HG03064 (cell line): ENCODE measurements at regions not wholly inside any gene's neighbourhood (a gene's known extent, or its start where the extent isn't known, plus 50 kb on each side); places are given as distances from the start of the nearest gene placed in this dataset.
"Not testable (repeated sequence)": the region's sequence is repeated elsewhere in the genome, so short reads cannot be mapped to it uniquely, and the experiment has no call there.

Source experiments
- ATAC-seq: cut with Tn5 transposase; IDR thresholded peaks from one replicate; pipeline ENCODE4 v1.9.1; 2021; ENCODE audit warnings: low read depth; ENCODE audit not compliant: unreplicated experiment

DNA sequence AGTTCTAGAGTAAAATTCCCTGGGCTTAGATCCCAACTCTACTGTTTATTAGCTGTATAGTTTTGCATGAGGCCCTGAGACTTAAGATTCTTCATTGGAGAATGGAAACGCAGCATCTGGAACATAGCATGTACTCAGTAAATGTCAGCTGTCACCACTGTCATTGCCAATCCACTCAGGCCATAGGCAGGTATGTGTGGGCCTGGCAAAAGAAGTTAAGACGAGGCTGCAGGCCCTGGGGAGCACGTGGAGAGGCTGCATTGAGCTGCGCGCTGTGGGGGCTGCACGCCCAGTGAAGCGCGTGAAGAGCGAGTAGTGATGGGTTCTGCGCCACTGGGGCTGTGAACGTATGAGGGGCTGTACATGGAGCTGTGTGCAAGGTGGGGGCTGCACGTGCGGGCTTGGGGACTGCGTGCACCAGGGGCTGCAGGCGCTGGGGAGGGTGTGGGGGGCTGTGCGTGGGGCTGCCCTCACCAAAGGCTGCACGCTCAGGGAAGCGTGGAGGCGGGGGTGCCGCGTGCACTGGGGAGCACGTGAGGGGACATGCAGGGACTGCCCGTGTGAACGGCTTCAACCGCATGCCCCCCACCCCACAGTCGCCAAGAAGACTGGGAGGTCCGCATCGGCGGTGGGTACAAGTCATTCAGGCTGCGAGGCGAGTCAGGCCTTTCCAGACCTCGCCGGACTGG is 85.5 kb downstream of the PRR15 start:
- ATAC-seq: no peak

DNA sequence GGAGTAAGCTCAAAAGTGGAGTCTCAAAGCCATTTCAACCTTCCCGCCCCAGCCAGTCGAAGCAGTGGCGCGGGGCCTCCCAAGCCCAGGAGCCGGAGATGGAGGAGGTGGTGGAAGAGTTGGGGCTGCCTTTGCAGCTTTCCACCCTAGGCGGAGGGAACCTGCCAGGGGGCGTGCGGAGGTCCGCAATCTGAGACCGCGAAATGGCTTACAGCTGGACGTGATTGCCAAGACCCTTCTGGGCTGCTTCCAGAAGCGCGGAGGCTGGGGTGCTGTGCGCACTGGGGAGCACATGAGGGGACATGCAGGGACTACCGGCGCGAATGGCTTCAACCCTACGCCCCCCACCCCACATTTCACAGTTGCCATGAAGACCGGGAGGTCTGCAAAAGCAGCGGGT is 86.2 kb downstream of the PRR15 start:
- no peak for ATAC-seq

DNA sequence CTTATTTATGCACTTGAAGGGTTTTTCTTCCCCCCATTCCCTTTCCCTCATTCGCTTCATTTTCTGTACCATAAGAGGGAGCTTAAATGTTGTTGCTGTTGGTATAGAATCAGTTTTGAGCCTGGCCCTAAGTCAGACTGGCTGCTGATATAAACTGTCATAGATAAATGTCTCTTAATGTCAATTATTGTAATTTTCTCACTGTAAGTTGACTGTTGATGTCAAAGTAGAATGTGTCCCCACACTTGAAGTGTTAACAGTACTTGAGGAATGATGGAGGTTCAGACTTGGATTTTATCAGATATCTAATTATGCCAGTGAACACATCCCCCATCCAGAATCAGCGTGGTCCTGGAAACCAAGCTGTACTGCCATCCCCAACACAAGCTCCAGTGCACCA is 87.8 kb downstream of the PRR15 start:
- ATAC-seq: no peak

DNA sequence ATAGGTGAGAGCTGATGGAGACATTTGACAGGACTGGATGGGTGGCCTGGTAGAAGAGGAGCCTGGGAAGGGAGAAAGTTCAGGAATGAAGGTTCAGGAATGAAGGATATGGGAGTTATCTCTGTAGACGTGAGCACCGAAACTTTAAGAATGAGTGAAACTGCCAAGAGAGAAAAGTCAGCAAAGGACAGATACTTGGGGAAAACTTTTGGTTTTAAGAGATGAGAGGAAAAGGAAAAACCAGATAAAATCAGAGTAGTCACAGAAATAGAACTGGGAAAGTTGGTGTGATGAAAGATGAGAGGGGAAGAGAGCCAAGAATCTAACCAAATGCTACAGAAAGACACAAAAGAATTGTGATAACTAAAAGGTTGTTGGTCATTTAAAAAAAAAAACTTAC is 88.9 kb downstream of the PRR15 start:
- ATAC-seq: no peak

DNA sequence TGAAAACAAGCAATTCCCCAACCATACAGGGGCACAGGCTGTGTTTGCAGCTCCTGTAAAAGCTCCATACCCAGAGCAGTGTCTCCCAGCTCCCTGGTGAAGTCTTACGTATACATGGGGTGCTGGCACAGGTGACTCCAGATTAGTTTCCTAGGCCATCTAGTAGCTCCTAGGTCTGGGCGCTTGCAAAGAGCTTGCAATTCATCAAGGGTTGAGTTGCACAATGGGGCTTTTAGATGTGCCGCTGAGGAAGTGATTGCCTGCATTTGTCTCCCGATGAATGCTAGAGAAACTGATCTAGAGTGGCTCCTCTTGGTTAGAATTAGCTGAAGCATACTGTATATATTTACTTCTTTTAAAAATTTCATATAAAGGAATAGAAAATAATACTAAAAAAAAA is 90.7 kb downstream of the PRR15 start:
- ATAC-seq: not testable (repeated sequence)

DNA sequence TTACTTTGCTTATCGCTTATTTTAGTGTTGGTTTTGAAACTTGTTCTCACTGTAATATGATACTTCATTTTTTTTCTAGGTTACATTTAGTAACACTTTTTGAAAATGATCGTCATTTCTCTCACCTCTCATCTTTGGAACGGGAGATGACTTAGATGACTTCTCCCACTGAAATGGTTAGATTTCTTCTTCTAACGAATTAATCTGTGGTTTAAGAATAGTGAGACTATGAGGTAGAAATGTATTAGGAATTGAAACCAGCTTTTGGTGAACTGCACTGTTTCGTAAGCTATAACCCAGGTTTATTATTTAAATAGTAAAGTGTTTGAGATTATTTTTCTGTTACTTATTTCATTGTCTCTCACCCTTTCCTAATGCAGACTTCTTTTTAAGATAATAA is 93.7 kb downstream of the PRR15 start:
- ATAC-seq: no peak

DNA sequence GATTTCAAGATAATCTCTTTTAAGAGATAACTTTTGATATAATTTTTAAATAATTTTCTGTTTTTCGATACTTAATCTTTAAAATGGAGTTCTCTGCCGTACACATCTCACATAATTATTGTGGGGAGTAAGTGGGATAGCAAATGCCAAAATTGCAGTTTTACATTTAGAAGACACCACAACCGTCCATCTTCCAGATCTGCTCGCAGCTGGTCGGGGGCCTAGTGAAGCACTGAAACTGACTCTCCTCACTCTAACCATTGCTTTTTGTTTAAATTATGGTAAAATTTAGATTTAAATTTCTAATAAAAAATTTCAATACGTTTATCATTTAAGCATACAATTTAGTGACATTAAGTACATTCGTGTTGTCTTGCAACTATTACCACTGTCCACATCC is 94.2 kb downstream of the PRR15 start:
- no peak for ATAC-seq

DNA sequence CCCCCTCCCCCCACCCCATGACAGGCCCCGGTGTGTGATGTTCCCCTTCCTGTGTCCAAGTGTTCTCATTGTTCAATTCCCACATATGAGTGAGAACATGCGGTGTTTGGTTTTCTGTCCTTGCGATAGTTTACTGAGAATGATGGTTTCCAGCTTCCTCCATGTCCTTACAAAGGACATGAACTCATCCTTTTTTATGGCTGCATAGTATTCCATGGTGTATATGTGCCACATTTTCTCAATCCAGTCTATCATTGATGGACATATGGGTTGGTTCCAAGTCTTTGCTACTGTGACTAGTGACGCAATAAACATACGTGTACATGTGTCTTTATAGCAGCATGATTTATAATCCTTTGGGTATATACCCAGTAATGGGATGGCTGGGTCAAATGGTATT is 95.6 kb downstream of the PRR15 start:
- not testable (repeated sequence) for ATAC-seq

DNA sequence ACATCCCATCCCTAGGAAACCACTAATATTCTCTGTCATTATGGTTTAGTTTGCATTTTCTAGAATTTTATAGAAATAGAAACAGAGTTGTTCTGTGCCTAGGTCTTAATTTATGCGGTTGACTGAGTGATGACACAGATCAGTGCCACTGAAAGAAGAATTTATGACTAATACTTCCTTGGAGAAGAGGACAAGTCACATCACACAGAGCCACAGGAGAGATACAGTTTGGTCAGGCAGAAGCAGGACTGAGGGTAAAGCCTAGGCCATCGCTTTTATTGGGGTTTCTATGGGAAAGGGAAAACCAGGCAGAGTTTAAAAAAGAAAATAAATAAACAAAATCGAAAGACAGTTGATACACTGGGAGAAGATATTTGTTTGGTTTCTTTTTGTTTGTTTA is 99.3 kb downstream of the PRR15 start:
- ATAC-seq: not testable (repeated sequence)

DNA sequence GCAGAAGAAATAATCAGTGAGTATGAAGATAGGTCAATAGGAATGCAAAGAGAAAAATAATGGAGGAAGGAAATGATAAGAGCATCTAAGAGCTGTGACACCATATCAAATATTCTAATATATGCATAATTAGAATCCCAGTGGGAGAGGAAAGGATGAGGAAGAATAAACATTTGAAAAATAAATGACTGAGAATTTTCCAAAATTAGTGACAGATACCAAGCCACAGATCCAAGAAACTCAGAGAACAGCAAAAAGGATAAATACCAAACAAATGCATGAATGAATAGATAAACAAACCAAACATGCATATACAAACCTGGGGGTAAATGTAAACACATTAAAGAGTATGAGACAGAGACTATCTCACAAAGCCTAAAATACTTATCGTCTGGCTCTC is 101.4 kb downstream of the PRR15 start:
- not testable (repeated sequence) for ATAC-seq

DNA sequence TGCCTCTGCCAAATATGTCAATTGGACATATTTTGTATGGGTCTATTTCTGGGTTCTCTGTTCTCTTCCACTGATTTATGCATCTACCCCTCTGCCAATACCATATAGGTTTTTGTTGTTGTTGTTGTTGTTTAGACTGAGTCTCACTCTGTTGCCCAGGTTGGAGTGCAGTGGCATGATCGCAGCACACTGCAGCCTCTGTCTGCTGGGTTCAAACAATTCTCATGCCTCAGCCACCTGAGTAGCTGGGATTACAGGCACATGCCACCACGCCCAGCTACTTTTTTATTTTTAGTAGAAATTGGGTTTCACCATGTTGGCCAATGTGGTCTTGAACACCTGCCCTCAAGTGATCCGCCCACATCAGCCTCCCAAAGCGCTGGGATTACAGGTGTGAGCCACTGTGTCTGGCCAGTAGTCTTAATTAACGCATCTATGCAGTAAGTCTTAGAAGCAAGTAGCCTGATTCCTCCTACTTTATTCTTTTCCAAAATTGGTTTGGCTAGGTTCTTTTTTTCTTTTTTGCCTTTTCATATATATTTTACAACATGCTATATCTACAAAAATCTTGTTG is 103.5 kb downstream of the PRR15 start:
- not testable (repeated sequence) for ATAC-seq

DNA sequence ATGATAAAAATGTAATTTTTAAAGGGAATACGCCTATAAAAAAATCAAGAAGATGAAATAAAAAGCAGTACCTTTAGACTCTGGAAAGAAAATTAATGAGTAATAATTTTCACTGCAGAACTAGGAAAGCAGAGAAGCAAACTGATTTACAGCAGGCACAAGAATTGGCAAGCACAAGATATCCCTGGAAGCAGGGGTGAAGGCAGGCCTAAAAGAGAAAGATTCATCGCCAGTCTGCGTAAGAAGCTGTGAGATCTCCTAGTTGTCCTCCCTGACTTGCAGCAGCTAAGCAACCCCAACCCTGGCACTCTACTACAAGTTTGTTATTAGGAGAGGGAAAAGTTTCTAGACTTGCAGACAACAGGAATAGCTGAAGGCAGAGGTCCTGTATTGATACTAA is 107.7 kb downstream of the PRR15 start:
- not testable (repeated sequence) for ATAC-seq

DNA sequence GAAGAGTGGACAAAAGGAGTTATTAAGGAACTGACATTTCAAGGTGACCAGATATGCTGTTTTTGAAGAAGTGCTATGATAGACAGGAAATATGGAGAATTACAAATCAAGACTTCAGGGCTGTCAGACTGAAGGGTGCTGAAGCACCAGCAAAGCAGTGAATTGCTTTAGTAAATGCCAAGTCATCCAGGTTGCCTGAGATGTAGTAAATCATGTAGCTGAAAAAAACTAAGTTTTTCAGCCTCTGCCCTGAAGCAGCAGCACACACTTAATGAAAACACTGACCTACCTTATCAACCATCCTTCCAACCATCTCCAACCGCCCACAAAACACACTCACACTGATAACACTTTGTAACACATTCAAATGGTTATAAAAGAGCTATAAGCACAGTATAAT is 110.0 kb downstream of the PRR15 start:
- ATAC-seq: not testable (repeated sequence)

DNA sequence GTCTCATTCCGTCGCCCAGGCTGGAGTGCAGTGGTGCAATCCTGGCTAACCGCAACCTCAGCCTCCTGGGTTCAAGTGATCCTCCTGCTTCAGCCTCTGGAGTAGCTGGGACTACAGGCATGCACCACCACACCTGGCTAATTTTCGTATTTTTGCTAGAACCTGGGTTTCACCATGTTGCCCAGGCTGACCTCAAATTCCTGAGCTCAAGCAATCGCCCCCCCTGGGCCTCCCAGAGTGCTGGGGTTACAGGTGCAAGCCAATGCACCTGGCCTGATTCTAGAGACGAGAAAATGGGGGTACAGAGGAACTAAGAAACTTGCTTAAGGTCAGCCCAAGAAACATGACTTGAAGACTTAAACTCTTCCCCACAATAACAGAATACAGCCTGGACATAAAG is 111.0 kb downstream of the PRR15 start:
- ATAC-seq: not testable (repeated sequence)

DNA sequence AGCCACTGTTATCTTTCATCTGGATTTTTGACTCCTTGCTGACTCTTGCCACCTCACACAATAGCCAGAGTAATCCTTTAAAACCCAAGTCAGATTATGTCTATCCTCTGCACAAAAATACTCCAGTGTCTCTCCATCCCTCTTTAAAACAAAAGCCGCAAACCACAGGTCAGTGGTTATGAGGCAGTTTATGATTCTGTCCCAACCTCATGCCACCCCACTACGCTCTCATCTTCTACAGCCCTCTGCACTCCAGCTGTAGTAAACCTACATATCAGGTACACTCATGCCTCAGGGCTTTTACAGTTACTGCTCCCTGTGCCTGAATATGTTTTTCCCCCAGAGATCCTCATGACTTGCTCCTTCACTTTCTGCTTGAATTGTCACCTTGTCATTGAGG is 113.6 kb downstream of the PRR15 start:
- not testable (repeated sequence) for ATAC-seq

DNA sequence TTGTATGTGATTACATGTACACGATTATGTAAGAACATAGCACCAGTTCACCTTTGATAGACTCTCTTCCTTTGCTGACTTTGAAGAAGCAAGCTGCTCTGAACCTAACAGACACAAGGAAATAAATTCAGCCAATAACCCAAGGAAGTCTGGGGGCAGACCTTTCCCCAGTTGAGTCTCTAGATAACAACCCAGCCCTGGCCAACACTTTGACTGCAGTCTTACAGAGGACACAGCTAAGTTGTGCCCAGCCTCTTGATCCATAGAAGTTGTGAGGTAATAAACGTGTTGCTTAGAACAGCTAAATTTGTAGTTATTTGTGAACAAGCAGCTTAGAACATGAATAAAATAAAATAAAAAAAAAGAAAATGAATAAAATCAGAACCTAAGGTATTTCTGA is 116.3 kb downstream of the PRR15 start:
- ATAC-seq: not testable (repeated sequence)

DNA sequence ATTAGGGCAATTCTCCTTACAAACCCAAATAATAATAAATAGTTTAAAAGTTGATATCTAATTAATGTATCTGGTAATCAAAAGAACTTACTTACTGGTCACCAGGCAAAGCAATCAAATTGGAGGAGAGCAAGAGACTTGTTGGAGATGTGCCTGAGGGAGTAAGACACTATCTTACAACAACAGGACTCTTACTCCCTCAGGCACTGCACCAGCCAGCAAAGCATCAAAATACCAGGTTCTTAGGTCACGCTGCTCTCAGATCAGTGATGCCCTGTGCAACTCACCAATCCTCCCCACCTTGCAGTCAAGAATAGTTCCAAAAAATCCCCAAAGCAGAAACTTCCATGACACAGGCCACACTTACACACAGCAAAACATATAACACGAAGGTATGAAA is 117.0 kb downstream of the PRR15 start:
- ATAC-seq: not testable (repeated sequence)

DNA sequence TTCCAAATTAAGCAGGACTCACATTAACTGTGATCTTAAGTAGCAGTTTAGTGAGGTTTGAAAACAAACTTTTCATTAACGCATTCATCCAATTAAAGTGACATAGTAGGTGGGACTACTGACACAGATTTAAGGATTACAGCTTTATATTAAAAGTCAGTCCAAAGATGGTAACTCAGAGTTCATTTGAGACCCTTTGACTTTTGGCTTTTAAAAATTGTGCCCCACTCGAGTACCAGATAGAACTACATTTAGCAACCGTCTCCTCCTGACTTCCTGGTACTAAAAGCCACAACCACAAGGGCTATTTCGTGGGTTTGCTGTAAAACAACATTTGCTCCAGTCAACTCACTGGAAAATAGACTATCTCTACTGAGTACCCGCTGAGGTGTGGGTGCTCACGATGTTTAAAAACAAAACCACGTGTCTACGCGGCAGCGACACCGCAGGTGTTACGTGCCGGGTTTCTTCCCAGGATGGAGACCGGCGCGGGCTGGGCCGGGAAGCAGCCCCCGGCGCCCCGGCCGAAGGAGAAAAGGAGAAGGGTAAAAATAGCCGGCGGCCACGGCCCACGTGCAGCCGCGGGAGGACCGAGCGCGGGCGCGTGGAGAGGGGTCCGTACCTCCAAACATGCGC is 120.6 kb downstream of the PRR15 start:
- peak; percentile 49 for ATAC-seq

DNA sequence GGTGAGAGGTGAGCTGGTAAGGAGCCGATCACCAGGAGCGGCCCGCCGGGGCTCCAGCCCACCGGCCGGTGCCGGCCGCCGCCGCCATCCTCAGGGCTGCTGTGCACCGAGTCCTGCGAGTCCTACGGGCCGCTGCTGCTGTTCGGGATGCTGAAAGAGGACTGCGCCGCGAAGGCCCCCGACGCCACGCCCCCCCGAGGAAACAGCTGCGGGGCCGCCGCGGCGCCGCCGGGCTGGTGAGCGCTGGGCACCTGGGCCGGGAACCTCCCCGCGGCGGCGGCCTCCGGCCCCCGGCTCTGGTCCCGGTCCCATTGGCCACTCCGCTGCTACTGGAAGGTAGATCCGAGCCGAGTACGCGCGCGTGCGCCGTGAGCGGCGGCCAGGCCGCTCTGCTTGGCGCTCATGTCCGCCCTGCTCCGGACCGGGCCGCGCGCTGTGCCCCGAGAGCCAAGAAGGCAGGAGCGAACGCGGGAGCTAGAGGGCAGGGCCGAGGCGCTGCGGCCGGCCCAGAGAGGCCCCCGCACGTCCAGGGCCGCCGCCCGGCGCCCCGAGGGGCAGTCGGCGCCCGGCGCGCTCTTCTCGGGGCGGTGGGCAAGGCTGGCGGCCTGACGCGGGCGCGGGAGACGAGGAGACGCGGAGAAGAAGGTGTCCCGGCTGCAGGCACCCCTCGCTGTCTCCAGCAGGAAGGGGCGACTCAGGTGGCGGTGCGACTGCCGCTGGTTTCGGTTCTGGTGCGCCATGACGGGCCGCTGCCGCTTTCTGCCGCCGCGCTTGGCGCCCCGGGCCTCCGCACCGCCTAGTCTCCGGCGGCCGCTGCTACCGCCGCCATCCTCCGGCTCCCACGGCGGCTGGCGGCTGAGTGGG is 121.3 kb upstream of the WIPF3 start:
- ATAC-seq: peak; percentile 69

DNA sequence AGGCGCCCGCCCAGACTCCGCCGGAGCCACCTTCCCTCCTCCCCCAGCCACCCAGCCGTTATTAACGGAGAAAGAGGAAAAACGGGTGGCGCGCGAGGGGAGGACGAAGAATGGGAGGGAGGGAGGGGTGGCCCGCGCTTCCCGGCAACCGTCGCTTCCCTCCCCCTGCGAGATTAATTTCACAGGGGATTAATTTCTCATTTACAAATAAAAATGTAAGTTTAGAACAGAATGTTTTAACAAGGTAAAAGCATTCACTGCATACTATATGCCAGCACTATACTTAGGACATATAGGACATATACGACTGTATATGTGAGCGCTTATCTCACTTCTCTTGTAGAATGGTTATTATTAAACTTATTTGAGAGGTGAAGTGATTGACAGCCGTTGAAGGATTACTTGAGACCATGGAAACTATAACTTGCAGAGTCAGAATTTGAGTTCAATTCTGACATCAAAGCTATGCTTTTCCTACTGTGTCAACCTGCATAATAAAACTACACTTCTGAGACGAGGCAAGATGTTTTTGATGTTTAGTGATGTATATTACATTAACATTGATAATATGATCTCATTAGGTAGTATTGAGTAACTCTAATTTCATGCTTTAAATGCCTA is 120.5 kb upstream of the WIPF3 start:
- ATAC-seq: not testable (repeated sequence)

DNA sequence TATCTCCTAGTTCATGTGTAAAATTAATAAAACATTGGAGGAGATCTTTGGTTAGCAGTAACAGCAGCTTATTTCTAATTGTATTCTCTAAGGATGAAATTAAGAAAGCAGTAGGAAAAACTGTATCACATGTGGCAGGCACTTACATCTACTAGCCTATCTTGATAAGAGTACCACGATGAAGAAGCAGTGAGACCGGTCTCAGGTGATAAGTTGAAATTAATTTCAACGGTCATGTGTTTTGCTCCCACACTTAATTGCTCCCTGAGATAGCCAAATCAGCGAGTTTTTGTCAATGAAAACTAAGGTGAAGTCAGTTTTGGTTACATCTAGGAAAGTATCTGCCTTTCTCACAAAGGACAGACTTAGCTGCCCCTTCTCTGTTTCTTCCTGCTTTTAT is 115.8 kb upstream of the WIPF3 start:
- ATAC-seq: not testable (repeated sequence)
